ENCODE measurements at regions not wholly inside any gene's neighbourhood (a gene's known extent, or its start where the extent isn't known, plus 50 kb on each side); places are given as distances from the start of the nearest gene placed in this dataset.

DNA sequence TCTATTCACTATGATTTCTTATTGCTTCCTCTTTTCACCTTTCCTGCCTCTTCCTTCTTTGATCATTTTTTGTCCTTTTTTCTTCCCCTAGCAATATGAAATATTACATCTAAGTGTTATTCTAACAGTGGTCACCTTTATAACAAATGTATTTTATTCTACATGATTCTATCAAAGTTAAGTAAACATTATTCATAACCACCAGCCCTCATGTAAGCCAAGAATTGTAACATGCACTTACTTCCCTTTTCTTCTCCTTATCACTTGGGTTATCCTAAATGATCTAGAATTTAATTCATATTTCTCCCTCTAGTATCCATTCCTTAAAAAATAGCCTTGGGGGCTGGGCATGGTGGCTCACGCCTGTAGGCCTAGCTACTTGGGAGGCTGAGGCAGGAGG, 88.3 kb upstream of the SLC22A23 start:
- no peak overlapping the region for H3K27ac ChIP-seq (ENCODE audit: low read depth, low read length)
- no peaks in the 10 kb centered on the region for H3K27me3 ChIP-seq (ENCODE audit: insufficient read depth, low read length, poor library complexity, severe bottlenecking)
- no peaks in the 10 kb centered on the region for H3K9me3 ChIP-seq (ENCODE audit: low read length)
- Mint-ChIP-seq H3K27ac (no peak overlapping the region), H3K27me3 (peaks cover 0 to 29% of the 10 kb centered on the region in 2 donors), H3K4me3 (no peak overlapping the region), H3K9me3 (no peaks in the 10 kb centered on the region), H3K4me1 (no peaks in the 10 kb centered on the region), H3K36me3 (no peaks in the 10 kb centered on the region)
- no peak overlapping the region for H3K4me3 ChIP-seq (ENCODE audit: low read length)
- DNase-seq = no peak
- POLR2A ChIA-PET = no interaction called here
- H3K36me3 ChIP-seq (ENCODE audit: insufficient read depth, low read length) = no peaks in the 10 kb centered on the region
- no peaks in the 10 kb centered on the region for H3K4me1 ChIP-seq (ENCODE audit: insufficient read depth, low read length)
- CTCF ChIA-PET = no interaction called here

DNA sequence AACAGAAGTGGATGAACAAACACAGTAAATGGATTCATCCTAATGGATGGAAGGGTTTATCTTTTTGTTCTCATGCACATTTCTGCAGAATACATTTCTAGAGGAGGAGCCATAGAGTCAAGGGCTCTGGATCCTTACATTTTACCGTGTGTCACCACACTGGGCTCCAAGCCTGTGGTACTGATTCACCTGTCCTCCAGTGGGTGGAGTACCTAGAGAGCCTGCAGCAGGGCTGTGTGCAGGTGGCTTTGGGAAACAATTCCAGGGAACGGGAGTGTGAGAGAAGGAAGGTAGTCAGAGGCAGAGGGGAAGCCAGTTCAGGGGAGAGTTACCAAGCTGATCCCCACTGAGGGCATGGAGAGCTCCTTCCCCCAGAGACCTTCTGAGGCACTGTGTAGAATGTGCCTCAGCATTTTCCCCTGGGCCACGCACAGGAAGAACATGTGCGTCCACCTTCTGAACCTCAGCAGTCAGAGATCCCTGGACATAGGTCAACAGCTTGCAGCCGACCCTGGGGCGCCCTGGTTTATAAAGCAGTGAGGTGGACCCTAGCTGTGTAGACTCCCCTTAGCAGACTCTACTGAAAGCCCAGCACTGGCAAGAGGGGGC, 85.3 kb upstream of the SLC22A23 start:
- CTCF ChIA-PET = no interaction called here
- Mint-ChIP-seq H3K27me3 (peaks cover 6 to 29% of the 10 kb centered on the region in 2 donors), H3K9me3 (no peaks in the 10 kb centered on the region), H3K27ac (no peak overlapping the region), H3K4me1 (no peaks in the 10 kb centered on the region), H3K36me3 (no peaks in the 10 kb centered on the region), H3K4me3 (no peak overlapping the region)
- no peaks in the 10 kb centered on the region for H3K27me3 ChIP-seq (ENCODE audit: insufficient read depth, low read length, poor library complexity, severe bottlenecking)
- H3K36me3 ChIP-seq (ENCODE audit: insufficient read depth, low read length) = no peaks in the 10 kb centered on the region
- H3K27ac ChIP-seq (ENCODE audit: low read depth, low read length) = no peak overlapping the region
- no peak overlapping the region for H3K4me3 ChIP-seq (ENCODE audit: low read length)
- POLR2A ChIA-PET = no interaction called here
- DNase-seq = no peak
- H3K4me1 ChIP-seq (ENCODE audit: insufficient read depth, low read length) = no peaks in the 10 kb centered on the region
- no peaks in the 10 kb centered on the region for H3K9me3 ChIP-seq (ENCODE audit: low read length)

- Histone ChIP-seq H3K4me3 (ENCODE audit: low read length) (no peak overlapping the region), H3K4me1 (ENCODE audit: insufficient read depth, low read length) (no peaks in the 10 kb centered on the region), H3K9me3 (ENCODE audit: low read length) (no peaks in the 10 kb centered on the region), H3K27ac (ENCODE audit: low read depth, low read length) (no peak overlapping the region), H3K27me3 (ENCODE audit: insufficient read depth, low read length, poor library complexity, severe bottlenecking) (no peaks in the 10 kb centered on the region), H3K36me3 (ENCODE audit: insufficient read depth, low read length) (no peaks in the 10 kb centered on the region)
- no peaks in the 10 kb centered on the region for H3K4me1 Mint-ChIP-seq
- CTCF ChIA-PET = no interaction called here
- no peak for DNase-seq
- peak overlapping the region in 1 of 8 donors; percentile 21 for H3K27ac Mint-ChIP-seq
- POLR2A ChIA-PET = no interaction called here
- peaks cover 6 to 29% of the 10 kb centered on the region in 2 donors for H3K27me3 Mint-ChIP-seq
- no peaks in the 10 kb centered on the region for H3K36me3 Mint-ChIP-seq
- H3K9me3 Mint-ChIP-seq = no peaks in the 10 kb centered on the region
- H3K4me3 Mint-ChIP-seq = no peak overlapping the region
These were observed 84.2 kb upstream of the SLC22A23 start for GRCh38 chr6:3541006-3541585.

DNA sequence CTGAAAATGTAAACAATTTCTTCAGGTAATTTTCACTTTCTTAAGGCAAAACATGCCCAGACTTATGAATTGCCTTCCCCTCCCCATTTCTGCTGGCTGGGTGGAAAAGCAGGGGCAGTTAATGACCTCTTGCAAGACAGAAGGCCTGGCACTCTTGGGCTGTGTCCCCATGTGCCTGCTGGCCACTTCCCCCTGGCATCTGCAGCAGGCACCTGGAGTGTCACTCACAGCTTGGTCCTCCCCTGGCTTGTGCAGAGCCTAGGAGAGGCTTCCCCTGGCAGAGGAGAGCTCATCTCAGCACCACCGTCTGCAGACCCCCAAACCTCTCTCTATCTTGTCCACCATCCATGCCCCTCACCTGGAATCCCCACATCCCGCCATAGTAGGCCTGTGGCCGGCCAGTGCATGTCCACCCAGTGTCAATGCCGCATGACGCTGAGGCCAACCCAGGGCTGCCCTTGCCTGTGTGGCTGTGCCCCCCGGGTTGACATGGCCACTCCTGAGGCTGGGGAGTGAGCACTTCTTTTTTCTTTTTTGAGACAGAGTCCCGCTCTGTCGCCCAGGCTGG, 83.5 kb upstream of the SLC22A23 start:
- Mint-ChIP-seq H3K4me3 (no peak overlapping the region), H3K27me3 (peaks cover 6 to 29% of the 10 kb centered on the region in 2 donors), H3K36me3 (no peaks in the 10 kb centered on the region), H3K27ac (no peak overlapping the region), H3K9me3 (no peaks in the 10 kb centered on the region), H3K4me1 (no peaks in the 10 kb centered on the region)
- Histone ChIP-seq H3K4me1 (ENCODE audit: insufficient read depth, low read length) (no peaks in the 10 kb centered on the region), H3K36me3 (ENCODE audit: insufficient read depth, low read length) (no peaks in the 10 kb centered on the region), H3K27me3 (ENCODE audit: insufficient read depth, low read length, poor library complexity, severe bottlenecking) (no peaks in the 10 kb centered on the region), H3K9me3 (ENCODE audit: low read length) (no peaks in the 10 kb centered on the region), H3K4me3 (ENCODE audit: low read length) (no peak overlapping the region), H3K27ac (ENCODE audit: low read depth, low read length) (no peak overlapping the region)
- CTCF ChIA-PET = no interaction called here
- POLR2A ChIA-PET = no interaction called here
- no peak for DNase-seq

GRCh38 chr6:3538536-3538935, 81.7 kb upstream of the SLC22A23 start:
- no peaks in the 10 kb centered on the region for H3K9me3 ChIP-seq (ENCODE audit: low read length)
- Mint-ChIP-seq H3K36me3 (no peaks in the 10 kb centered on the region), H3K9me3 (no peaks in the 10 kb centered on the region), H3K27me3 (peaks cover 8 to 20% of the 10 kb centered on the region in 2 donors), H3K4me3 (no peak overlapping the region), H3K4me1 (no peaks in the 10 kb centered on the region), H3K27ac (no peak overlapping the region)
- ChIA-PET CTCF (no interaction called here), POLR2A (no interaction called here)
- H3K27me3 ChIP-seq (ENCODE audit: insufficient read depth, low read length, poor library complexity, severe bottlenecking) = no peaks in the 10 kb centered on the region
- no peak overlapping the region for H3K4me3 ChIP-seq (ENCODE audit: low read length)
- H3K36me3 ChIP-seq (ENCODE audit: insufficient read depth, low read length) = no peaks in the 10 kb centered on the region
- H3K4me1 ChIP-seq (ENCODE audit: insufficient read depth, low read length) = no peaks in the 10 kb centered on the region
- no peak for DNase-seq
- H3K27ac ChIP-seq (ENCODE audit: low read depth, low read length) = no peak overlapping the region

DNA sequence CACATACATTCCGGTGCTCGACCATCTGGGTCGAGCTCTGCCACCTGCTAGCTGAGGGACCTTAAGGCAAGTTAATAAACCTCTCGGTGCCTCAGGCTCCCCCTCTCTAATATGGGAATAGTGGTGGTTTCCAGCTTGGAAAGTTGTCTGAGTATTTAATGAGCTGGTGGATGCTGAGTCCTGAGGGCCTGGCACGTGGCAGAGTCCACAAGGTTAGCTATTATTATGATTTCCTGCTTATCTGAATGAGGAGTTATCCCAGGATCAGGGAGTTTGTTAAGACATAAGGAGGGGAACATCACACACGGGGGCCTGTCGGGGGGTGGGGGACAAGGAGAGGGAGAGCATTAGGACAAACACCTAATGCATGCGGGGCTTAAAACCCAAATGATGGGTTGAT, 80.1 kb upstream of the SLC22A23 start:
- Mint-ChIP-seq H3K27me3 (peaks cover 10 to 25% of the 10 kb centered on the region in 2 donors), H3K4me1 (no peaks in the 10 kb centered on the region), H3K36me3 (no peaks in the 10 kb centered on the region), H3K27ac (no peak overlapping the region), H3K9me3 (no peaks in the 10 kb centered on the region), H3K4me3 (no peak overlapping the region)
- DNase-seq = no peak
- Histone ChIP-seq H3K4me1 (ENCODE audit: insufficient read depth, low read length) (no peaks in the 10 kb centered on the region), H3K9me3 (ENCODE audit: low read length) (no peaks in the 10 kb centered on the region), H3K36me3 (ENCODE audit: insufficient read depth, low read length) (no peaks in the 10 kb centered on the region), H3K27ac (ENCODE audit: low read depth, low read length) (no peak overlapping the region), H3K4me3 (ENCODE audit: low read length) (no peak overlapping the region), H3K27me3 (ENCODE audit: insufficient read depth, low read length, poor library complexity, severe bottlenecking) (no peaks in the 10 kb centered on the region)
- ChIA-PET POLR2A (no interaction called here), CTCF (no interaction called here)

GRCh38 chr6:3535776-3536435, 79.1 kb upstream of the SLC22A23 start:
- H3K36me3 Mint-ChIP-seq = no peaks in the 10 kb centered on the region
- no peak overlapping the region for H3K4me3 ChIP-seq (ENCODE audit: low read length)
- ChIA-PET CTCF (no interaction called here), POLR2A (no interaction called here)
- H3K27ac Mint-ChIP-seq = no peak overlapping the region
- H3K36me3 ChIP-seq (ENCODE audit: insufficient read depth, low read length) = no peaks in the 10 kb centered on the region
- H3K4me1 Mint-ChIP-seq = no peaks in the 10 kb centered on the region
- no peaks in the 10 kb centered on the region for H3K9me3 ChIP-seq (ENCODE audit: low read length)
- DNase-seq = no peak
- H3K27me3 Mint-ChIP-seq = peaks cover 10 to 21% of the 10 kb centered on the region in 2 donors
- H3K9me3 Mint-ChIP-seq = no peaks in the 10 kb centered on the region
- no peak overlapping the region for H3K4me3 Mint-ChIP-seq
- H3K4me1 ChIP-seq (ENCODE audit: insufficient read depth, low read length) = no peaks in the 10 kb centered on the region
- no peak overlapping the region for H3K27ac ChIP-seq (ENCODE audit: low read depth, low read length)
- no peaks in the 10 kb centered on the region for H3K27me3 ChIP-seq (ENCODE audit: insufficient read depth, low read length, poor library complexity, severe bottlenecking)

DNA sequence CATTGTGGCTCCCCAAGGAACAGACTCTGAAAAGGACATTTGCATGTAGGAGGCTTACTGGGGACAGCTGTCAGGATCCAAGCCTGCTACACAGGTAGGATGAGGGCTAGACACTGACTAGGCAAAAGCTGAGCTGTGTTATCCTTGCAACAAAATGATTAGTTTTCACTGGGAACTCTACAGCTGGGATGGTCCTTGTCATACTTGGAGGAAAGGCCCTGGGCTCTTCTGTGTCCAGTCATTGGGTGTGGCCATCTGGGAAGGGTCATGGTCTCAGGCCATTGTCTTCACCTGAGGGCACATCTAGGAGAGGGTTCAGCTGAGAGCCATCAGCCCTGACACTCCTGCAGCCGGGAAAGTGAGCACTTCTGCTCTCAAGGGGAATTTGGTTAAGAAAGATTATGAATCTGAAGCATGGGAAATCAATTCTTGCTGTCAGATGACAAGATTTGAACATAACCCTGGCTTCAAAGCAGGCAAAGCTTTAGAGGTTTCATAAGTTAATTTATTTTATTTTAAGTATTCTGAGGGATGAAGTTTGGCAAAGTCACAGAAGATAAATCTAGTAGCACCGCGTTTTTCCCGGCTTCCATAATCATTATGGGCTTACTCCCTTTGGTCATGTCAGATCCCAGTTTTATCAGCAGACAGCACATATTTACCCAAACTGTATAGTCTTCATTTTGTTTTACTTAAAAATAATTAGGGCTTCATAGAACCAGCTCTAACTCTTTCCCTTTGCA, 78.4 kb upstream of the SLC22A23 start:
- Histone ChIP-seq H3K4me3 (ENCODE audit: low read length) (no peak overlapping the region), H3K9me3 (ENCODE audit: low read length) (no peaks in the 10 kb centered on the region), H3K36me3 (ENCODE audit: insufficient read depth, low read length) (no peaks in the 10 kb centered on the region), H3K27ac (ENCODE audit: low read depth, low read length) (no peak overlapping the region), H3K4me1 (ENCODE audit: insufficient read depth, low read length) (no peaks in the 10 kb centered on the region), H3K27me3 (ENCODE audit: insufficient read depth, low read length, poor library complexity, severe bottlenecking) (no peaks in the 10 kb centered on the region)
- DNase-seq = no peak
- CTCF ChIA-PET = no interaction called here
- no peaks in the 10 kb centered on the region for H3K4me1 Mint-ChIP-seq
- no peaks in the 10 kb centered on the region for H3K36me3 Mint-ChIP-seq
- no peak overlapping the region for H3K4me3 Mint-ChIP-seq
- POLR2A ChIA-PET = no interaction called here
- H3K9me3 Mint-ChIP-seq = no peaks in the 10 kb centered on the region
- no peak overlapping the region for H3K27ac Mint-ChIP-seq
- H3K27me3 Mint-ChIP-seq = peaks cover 10 to 25% of the 10 kb centered on the region in 2 donors
